Choroid plexus epithelial cell (primary cell): ENCODE measurements at regions not wholly inside any gene's neighbourhood (a gene's known extent, or its start where the extent isn't known, plus 50 kb on each side); places are given as distances from the start of the nearest gene placed in this dataset.

Experiments used
- DNase-seq: peaks from one replicate; pipeline ENCODE4 v3.0.0-alpha.2; 2010; ENCODE audit warnings: low read depth
- H3K4me3 ChIP-seq: 2 replicates; pipeline ENCODE4 v1.5.1; 2011; ENCODE audit warnings: low read depth, mild to moderate bottlenecking, control low read depth, low read length, moderate library complexity
- TF ChIP-seq, protein P1 (sequence below): conservative IDR thresholded peaks from 2 replicates; pipeline ENCODE4 v1.5.1; 2011; ENCODE audit warnings: low read depth, mild to moderate bottlenecking, control low read depth, inconsistent platforms, low read length, moderate library complexity

DNA sequence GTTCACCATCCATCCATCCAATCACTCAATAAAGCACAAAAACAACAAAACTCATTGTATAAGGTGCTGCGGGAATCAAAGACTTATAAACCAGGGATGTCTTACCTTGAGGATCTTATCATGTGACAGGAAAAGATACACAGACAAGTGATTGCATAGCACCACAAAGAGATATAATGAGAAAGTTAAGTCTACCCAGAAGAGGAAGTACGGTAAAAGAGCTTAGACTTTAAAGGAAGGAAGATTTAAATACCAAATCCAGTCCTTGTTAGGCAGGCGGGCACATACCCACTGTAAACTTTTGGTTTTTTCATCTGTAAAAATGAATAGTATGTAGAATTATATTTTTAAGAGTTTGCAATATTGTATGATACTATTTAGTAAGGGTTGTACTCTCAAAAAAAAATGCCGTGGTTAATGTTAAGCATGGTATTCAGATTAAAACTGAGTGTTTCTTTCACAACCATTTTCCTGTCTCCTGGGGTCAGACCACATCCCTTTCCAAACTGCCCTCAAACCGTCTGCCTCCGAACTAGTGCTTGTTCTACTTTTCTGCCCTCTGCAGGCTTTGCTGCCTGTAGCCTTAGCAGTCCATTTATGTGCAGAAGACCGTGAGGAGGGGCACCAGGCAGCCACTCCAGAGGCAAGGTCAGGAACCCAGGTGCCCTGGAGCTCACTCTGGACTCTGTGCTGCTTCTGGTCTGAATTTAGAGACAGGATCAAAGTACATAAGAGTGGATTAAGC lies 179.5 kb upstream of the SYNDIG1 start:
- no peak overlapping the region for H3K4me3 ChIP-seq
- peak; percentile 33 for DNase-seq
- TF ChIP-seq, protein P1, sequence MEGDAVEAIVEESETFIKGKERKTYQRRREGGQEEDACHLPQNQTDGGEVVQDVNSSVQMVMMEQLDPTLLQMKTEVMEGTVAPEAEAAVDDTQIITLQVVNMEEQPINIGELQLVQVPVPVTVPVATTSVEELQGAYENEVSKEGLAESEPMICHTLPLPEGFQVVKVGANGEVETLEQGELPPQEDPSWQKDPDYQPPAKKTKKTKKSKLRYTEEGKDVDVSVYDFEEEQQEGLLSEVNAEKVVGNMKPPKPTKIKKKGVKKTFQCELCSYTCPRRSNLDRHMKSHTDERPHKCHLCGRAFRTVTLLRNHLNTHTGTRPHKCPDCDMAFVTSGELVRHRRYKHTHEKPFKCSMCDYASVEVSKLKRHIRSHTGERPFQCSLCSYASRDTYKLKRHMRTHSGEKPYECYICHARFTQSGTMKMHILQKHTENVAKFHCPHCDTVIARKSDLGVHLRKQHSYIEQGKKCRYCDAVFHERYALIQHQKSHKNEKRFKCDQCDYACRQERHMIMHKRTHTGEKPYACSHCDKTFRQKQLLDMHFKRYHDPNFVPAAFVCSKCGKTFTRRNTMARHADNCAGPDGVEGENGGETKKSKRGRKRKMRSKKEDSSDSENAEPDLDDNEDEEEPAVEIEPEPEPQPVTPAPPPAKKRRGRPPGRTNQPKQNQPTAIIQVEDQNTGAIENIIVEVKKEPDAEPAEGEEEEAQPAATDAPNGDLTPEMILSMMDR, result peak; percentile 4

DNA sequence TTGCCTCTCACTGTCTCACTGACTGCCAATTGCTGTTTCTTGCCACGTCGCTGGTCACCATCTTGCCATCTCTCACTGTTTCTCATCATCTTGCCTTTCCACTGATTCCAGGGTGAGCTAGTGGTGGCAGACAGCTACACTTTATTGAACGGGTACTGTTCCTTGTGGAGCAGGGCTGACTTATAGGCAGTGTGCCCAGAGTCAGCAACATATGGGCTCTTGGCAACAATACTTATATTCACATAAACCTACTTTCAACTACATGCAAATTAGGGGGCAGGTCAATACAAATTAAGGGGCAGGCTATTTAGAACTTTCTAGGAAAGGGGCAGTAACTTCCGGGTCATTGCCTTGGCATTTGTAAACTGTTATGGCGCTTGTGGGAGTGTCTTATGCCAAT lies 186.2 kb upstream of the SYNDIG1 start:
- no peak overlapping the region for H3K4me3 ChIP-seq
- TF ChIP-seq, protein P1, result no peak
- no peak for DNase-seq

DNA sequence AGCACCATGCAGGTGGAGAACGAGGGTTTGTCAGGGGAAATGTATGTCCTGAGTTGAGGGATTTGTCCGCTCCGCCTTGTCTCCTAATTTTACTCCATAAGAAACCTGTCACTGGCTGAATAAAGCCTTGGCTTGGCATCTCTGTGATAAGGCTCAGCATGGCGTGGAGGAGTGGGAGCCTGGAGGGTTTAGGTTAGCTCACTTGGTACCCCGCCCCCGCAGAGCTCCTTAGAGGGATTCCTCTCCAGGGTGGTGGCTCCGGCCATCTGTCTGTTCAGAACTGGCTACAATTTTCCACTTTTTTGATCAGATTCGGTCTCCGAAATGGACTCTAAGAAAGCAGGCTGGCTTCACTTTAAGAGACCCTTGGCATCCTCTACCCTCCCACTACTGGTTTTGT lies 192.2 kb upstream of the SYNDIG1 start:
- TF ChIP-seq, protein P1, result no peak
- DNase-seq, result no peak

DNA sequence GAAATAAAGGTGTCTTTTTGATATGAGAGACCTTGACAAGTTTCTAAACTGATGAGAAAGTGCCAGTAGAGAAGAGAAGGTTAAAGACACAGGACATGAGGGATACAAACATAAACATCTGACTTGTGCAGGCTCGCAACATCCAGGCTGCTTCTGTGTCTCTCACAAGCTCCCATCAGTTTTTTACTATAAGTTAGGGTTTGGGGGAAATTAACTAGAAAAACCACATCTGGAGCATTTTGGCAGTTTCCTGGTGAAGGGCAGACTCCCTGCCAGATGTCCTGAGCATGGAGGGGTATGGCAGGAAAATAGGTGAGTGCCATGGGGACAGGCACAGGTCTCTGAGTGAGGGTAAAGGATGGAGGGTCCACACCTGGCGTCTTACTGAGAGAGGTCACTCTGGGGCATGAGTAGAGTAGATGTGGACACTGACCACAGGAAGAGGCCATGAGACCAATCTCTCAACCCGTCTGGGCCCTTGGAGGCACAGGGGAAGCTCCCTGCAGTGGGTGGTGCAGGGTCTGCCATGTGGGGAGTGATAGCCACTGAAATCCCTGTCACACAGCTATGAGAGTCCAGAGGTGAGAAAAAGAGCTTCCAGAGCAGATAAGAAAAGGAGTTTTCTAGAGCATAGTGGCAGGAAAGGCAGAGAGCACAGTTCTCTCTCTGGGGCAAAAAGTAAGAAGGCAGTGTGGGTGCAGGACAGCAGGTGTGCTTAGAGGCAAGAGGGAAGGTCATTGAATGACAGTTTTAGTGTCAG lies 193.3 kb upstream of the SYNDIG1 start:
- DNase-seq, result no peak
- TF ChIP-seq, protein P1, result no peak
- H3K4me3 ChIP-seq, result no peak overlapping the region

More for the DNA sequence above, 192.2 kb upstream of the SYNDIG1 start:
- no peak overlapping the region for H3K4me3 ChIP-seq

DNA sequence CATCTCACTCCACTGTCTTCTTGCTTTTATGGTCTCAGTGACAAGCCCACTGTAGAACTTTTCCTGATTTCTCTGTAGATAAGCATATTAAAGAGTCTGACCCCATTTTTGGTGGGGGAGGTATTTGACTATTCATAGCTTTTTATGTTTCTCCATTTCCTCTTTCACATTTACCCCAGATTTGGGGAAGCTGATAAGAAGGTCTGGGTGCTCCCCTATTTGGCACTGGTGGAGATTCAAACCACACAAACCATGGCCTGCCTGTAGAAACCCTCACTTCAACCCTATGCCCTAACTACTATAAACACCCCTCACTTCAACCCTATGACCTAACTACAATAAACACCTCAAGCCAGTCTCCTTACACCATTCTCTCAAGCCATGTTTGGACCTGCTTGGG lies 196.2 kb upstream of the SYNDIG1 start:
- TF ChIP-seq, protein P1, result no peak
- no peak for DNase-seq
- no peak overlapping the region for H3K4me3 ChIP-seq

DNA sequence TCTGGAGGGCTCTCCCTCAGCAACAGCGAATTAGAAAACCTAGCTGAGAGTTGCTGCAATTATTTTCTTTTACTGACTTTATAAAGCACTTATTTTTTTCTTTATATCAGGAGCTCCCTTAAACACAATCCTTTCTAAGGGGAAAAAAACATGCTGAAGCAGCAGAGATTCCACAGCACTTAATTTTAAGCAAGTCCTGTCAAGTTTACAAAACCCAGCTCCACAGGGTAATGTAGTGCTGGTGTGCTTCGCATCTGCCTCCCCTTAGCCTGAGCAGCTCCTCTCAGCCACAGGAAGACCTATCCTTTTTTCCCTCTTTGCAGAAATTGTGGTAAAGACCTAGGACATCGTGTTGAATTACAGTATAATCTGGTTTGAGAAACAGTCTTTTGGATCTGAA lies 208.1 kb upstream of the SYNDIG1 start:
- no peak overlapping the region for H3K4me3 ChIP-seq
- no peak for DNase-seq
- TF ChIP-seq, protein P1, result no peak
